ENCODE measurements at regions not wholly inside any gene's neighbourhood (a gene's known extent, or its start where the extent isn't known, plus 50 kb on each side); places are given as distances from the start of the nearest gene placed in this dataset.

GRCh38 chr2:9681427-9681817 lies 50.6 kb upstream of the YWHAQ start:
- Histone ChIP-seq H3K9me3 (no peaks in the 10 kb centered on the region), H3K4me1 (ENCODE audit: low read depth) (no peaks in the 10 kb centered on the region), H3K4me3 (no peak overlapping the region), H3K36me3 (ENCODE audit: low read depth) (no peaks in the 10 kb centered on the region)
- DNase-seq = no peak
- TF ChIP-seq CTCF (IDR thresholded peaks at IDR 0.05) = no peak
- ATAC-seq = peak; percentile 38
- intact Hi-C loops (cut with DNase I, micrococcal nuclease) = no loop called here

GRCh38 chr2:9685637-9686036 lies 54.8 kb upstream of the YWHAQ start:
- TF ChIP-seq CTCF (IDR thresholded peaks at IDR 0.05) = no peak
- intact Hi-C loops (cut with DNase I, micrococcal nuclease) = no loop called here

GRCh38 chr2:9686061-9686460 lies 55.3 kb upstream of the YWHAQ start:
- TF ChIP-seq CTCF (IDR thresholded peaks at IDR 0.05) = no peak
- intact Hi-C loops (cut with DNase I, micrococcal nuclease) = no loop called here
- H3K4me1 ChIP-seq (ENCODE audit: low read depth) = no peaks in the 10 kb centered on the region

More at GRCh38 chr2:9685637-9686036, 54.8 kb upstream of the YWHAQ start:
- no peaks in the 10 kb centered on the region for H3K4me1 ChIP-seq (ENCODE audit: low read depth)
- ATAC-seq (no peak), DNase-seq (no peak)
- no peaks in the 10 kb centered on the region for H3K36me3 ChIP-seq (ENCODE audit: low read depth)
- no peak overlapping the region for H3K4me3 ChIP-seq
- H3K9me3 ChIP-seq = no peaks in the 10 kb centered on the region

GRCh38 chr2:9690252-9690651 lies 59.5 kb upstream of the YWHAQ start:
- no peak for DNase-seq
- Histone ChIP-seq H3K4me1 (ENCODE audit: low read depth) (no peaks in the 10 kb centered on the region), H3K4me3 (no peak overlapping the region), H3K9me3 (no peaks in the 10 kb centered on the region), H3K36me3 (ENCODE audit: low read depth) (no peaks in the 10 kb centered on the region)
- intact Hi-C loops (cut with DNase I, micrococcal nuclease) = no loop called here
- TF ChIP-seq CTCF (IDR thresholded peaks at IDR 0.05) = no peak
- no peak for ATAC-seq

More at GRCh38 chr2:9686061-9686460, 55.3 kb upstream of the YWHAQ start:
- Histone ChIP-seq H3K4me3 (no peak overlapping the region), H3K9me3 (no peaks in the 10 kb centered on the region), H3K36me3 (ENCODE audit: low read depth) (no peaks in the 10 kb centered on the region)
- ATAC-seq (no peak), DNase-seq (no peak)

- H3K9me3 ChIP-seq = no peaks in the 10 kb centered on the region
- H3K4me1 ChIP-seq (ENCODE audit: low read depth) = no peaks in the 10 kb centered on the region
- ATAC-seq (no peak), DNase-seq (no peak)
- H3K4me3 ChIP-seq = no peak overlapping the region
- TF ChIP-seq CTCF (IDR thresholded peaks at IDR 0.05) = no peak
- no peaks in the 10 kb centered on the region for H3K36me3 ChIP-seq (ENCODE audit: low read depth)
- intact Hi-C loops (cut with DNase I, micrococcal nuclease) = no loop called here
These were observed 60.1 kb upstream of the YWHAQ start for GRCh38 chr2:9690716-9691498.

Measured in mucosa of descending colon (tissue), 3 donors.